Fibroblast of mammary gland (primary cell): ENCODE measurements at regions not wholly inside any gene's neighbourhood (a gene's known extent, or its start where the extent isn't known, plus 50 kb on each side); places are given as distances from the start of the nearest gene placed in this dataset.
A peak's percentile ranks its signal among the peaks of the same experiment; 100 is the strongest.

Experiments used
- DNase-seq: peaks from one replicate; pipeline ENCODE4 v3.0.0-alpha.2; 2010; ENCODE audit warnings: low read depth
- H3K4me3 ChIP-seq: 2 replicates; pipeline ENCODE4 v1.5.1; 2011; ENCODE audit warnings: low read depth, mild to moderate bottlenecking, low read length, moderate library complexity; ENCODE audit not compliant: control insufficient read depth
- TF ChIP-seq, protein P1 (sequence below): conservative IDR thresholded peaks from 2 replicates; pipeline ENCODE4 v1.5.1; 2011; ENCODE audit warnings: low read depth, low read length, inconsistent platforms; ENCODE audit not compliant: control insufficient read depth, insufficient read depth

DNA sequence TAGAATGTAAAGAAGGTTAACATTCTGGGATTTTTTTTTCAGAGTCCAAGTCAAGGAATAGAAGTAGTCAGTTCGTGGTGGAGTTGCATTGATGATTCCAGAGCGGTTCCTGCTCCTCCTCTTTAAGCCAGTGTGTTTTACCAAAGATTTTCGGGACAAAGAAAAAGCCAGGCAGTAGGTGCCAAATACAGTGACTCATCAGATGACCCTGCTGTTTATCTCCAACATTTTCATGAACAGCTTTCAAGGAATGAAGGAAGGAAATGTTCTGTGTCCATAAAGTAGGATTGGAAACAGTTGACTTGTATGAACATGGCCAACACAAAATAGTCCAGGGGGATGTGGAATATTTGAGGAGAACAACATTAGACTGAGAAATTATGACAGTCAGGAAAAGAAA is 142.4 kb upstream of the TMC3 start:
- TF ChIP-seq, protein P1, sequence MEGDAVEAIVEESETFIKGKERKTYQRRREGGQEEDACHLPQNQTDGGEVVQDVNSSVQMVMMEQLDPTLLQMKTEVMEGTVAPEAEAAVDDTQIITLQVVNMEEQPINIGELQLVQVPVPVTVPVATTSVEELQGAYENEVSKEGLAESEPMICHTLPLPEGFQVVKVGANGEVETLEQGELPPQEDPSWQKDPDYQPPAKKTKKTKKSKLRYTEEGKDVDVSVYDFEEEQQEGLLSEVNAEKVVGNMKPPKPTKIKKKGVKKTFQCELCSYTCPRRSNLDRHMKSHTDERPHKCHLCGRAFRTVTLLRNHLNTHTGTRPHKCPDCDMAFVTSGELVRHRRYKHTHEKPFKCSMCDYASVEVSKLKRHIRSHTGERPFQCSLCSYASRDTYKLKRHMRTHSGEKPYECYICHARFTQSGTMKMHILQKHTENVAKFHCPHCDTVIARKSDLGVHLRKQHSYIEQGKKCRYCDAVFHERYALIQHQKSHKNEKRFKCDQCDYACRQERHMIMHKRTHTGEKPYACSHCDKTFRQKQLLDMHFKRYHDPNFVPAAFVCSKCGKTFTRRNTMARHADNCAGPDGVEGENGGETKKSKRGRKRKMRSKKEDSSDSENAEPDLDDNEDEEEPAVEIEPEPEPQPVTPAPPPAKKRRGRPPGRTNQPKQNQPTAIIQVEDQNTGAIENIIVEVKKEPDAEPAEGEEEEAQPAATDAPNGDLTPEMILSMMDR, result no peak
- H3K4me3 ChIP-seq, result no peak overlapping the region
- peak; percentile 69 for DNase-seq

DNA sequence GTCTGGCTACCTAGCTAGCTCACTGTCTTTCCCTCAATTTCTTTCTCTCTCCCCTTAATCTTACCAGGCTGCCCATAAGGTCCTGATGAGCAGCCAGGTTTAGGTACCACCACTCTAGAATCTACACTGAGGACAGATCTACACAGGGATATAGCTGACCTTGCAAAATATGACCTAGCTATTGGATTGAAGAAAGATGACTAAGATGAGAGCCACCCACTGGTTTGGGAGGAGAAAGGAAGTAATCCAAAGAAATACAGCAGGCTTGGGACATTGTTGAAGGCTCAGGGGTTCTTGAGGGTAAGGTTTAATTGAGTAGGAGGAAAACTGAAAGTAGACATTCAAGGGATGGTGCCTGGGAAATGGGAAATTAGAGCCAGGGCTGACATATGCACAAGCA is 142.0 kb upstream of the TMC3 start:
- H3K4me3 ChIP-seq, result no peak overlapping the region
- TF ChIP-seq, protein P1, result no peak
- peak; percentile 63 for DNase-seq

DNA sequence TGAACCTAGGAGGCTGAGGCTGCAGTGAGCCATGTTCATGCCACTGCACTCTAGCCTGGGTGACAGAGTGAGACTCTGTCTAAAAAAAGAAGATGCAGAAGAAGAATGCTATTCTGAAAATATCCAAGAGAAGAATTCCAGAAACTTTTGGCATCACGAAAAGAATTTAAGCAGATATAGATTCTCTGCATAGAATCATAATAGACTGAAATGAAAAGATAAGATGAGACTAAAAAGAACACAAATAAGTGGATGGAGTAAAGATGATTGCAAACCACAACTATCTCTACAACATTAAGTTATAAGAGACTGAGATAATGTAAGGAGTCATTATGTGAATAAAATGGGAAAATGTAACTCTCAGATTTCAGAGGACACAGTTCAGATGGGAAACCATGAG is 140.7 kb upstream of the TMC3 start:
- no peak overlapping the region for H3K4me3 ChIP-seq
- DNase-seq, result no peak
- TF ChIP-seq, protein P1, result no peak

DNA sequence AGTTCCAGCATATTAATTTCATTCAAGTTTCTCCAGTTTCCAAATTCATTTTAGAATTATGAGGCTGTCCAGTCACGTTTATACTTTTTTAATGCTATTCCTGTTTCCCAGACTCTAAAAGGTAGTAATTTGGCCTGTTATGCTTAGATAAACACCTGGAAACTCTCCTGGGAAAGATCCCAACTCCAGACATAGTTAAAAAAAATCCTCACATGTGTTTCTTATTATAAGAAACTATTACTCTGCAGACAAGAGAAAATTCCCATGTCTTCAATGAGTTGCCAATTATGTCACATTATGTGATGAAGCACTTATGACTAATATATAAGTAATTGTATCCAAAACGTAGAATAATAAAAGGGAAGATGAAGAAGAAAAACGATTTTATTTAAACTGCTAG is 137.1 kb upstream of the TMC3 start:
- no peak overlapping the region for H3K4me3 ChIP-seq
- peak; percentile 81 for DNase-seq
- TF ChIP-seq, protein P1, result no peak

DNA sequence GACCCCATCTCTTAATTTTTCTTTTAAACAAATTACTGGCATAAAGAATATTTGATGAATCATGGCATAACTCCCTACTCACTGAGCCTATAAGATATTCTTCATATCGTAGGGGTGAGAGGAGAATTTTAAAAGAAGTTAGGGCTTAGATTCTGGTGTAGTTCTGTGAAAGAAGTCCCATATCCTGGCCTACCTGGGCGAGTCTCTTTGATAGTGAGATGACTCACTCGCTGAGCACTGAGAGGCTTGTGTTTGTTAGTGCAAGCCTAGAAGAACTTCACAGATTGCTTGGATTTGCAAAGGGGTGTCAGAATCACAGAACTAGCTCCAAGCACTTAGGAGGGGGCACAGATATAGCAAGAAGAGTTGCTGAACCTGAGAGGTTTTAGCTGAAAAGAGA is 133.8 kb upstream of the TMC3 start:
- DNase-seq, result no peak
- TF ChIP-seq, protein P1, result no peak
- no peak overlapping the region for H3K4me3 ChIP-seq

DNA sequence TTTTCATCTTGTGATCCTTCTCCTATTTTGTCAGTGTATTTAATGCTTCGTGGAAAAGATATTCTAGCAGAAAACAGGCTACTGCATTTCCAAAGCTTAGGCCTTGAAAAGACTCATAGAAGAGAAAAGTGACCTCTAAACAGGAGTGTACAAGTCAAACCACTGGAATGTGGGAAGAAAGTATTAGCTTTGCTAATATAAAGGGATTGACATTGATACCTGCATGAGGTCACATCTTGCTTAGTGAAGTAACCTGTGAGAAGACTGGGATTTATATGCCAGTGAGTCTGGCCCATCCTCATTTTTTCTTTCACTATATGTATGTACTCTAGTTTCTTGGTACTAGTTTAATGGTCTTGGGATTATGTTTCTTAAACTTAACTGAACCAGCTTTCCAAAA is 132.9 kb upstream of the TMC3 start:
- no peak overlapping the region for H3K4me3 ChIP-seq
- no peak for DNase-seq
- TF ChIP-seq, protein P1, result no peak

DNA sequence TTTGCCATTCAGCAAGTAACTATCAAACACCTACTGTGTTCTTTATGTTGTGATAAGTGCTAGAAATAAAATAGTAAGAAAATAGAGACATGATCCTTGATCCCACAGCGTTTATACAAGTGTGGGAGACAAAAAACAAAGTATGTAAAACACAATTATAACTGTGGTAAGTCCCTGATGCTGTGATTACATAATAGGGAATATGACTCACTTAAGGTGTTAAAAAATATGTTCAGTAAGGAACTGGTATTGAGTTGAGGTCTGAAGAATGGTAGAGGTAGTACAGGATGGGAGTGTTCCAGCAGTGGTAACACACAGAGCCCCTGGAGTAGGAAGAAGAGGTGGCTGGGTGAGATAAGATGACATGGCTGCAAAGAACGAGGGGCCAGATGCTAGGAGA is 132.1 kb upstream of the TMC3 start:
- TF ChIP-seq, protein P1, result no peak
- DNase-seq, result no peak
- no peak overlapping the region for H3K4me3 ChIP-seq
